IPS-15b (cell line): ENCODE measurements at regions not wholly inside any gene's neighbourhood (a gene's known extent, or its start where the extent isn't known, plus 50 kb on each side); places are given as distances from the start of the nearest gene placed in this dataset.

ENCODE experiments used
- H3K27me3 ChIP-seq: one replicate; pipeline ENCODE4 v1.6.1; 2013; ENCODE audit warnings: low read length; ENCODE audit not compliant: control insufficient read depth, insufficient read depth
- H3K36me3 ChIP-seq: one replicate; pipeline ENCODE4 v1.6.1; 2013; ENCODE audit warnings: low read length; ENCODE audit not compliant: control insufficient read depth, insufficient read depth
- H3K4me1 ChIP-seq: one replicate; pipeline ENCODE4 v1.6.1; 2013; ENCODE audit warnings: mild to moderate bottlenecking, low read length; ENCODE audit not compliant: control insufficient read depth, insufficient read depth
- H3K4me3 ChIP-seq: one replicate; pipeline ENCODE4 v1.5.1; 2013; ENCODE audit warnings: low read depth, low read length
- H3K9ac ChIP-seq: one replicate; pipeline ENCODE4 v1.6.1; 2013; ENCODE audit warnings: low read depth, mild to moderate bottlenecking, low read length
- H3K9me3 ChIP-seq: one replicate; pipeline ENCODE4 v1.6.1; 2013; ENCODE audit warnings: mild to moderate bottlenecking, low read length; ENCODE audit not compliant: control insufficient read depth, insufficient read depth

DNA sequence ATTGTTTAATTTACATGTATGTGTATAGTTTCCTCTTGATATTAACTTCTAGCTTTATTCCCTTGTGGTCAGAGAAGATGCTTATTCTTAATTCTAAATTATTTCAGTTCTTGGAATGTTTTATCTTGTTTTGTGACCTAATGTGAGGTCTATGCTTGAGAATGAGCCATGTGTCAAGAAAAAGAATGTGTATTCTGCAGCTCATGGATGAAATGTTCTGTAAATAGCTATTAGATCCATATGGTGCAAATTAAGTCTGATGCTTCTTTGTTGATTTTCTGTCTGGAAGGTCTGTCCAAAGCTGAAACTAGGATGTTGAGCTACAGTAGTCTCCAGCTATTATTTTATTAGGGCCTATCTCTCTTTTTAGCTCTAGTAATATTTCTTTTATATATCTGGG, 187.3 kb upstream of the RASGEF1B start:
- no peaks in the 10 kb centered on the region for H3K4me1 ChIP-seq
- H3K9ac ChIP-seq, result no peak overlapping the region
- H3K27me3 ChIP-seq, result no peaks in the 10 kb centered on the region
- H3K36me3 ChIP-seq, result no peaks in the 10 kb centered on the region
- no peaks in the 10 kb centered on the region for H3K9me3 ChIP-seq
- H3K4me3 ChIP-seq, result no peak overlapping the region

DNA sequence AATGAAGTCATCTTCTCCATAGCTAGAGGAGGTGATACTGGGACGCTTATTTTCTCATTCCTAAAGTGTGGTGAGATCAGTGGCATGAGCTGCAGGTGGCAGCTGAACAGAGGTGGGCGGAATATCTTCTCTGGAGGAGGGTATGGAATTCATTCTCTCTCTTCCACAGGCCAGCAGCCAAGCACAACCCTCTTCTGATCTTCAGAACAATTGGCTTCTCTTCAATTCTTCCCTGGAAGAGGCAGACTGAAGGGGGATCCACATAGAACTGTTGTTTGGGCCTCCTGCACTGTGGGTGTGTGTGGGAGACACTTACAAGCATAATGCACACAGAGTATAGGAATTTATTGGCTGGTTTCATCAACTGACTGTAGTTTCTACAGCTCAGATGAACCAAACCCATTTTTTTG, 180.4 kb upstream of the RASGEF1B start:
- H3K4me3 ChIP-seq, result no peak overlapping the region
- H3K9ac ChIP-seq, result no peak overlapping the region
- peaks cover 43% of the 10 kb centered on the region for H3K27me3 ChIP-seq
- H3K36me3 ChIP-seq, result no peaks in the 10 kb centered on the region
- no peaks in the 10 kb centered on the region for H3K9me3 ChIP-seq
- H3K4me1 ChIP-seq, result peaks cover 22% of the 10 kb centered on the region

DNA sequence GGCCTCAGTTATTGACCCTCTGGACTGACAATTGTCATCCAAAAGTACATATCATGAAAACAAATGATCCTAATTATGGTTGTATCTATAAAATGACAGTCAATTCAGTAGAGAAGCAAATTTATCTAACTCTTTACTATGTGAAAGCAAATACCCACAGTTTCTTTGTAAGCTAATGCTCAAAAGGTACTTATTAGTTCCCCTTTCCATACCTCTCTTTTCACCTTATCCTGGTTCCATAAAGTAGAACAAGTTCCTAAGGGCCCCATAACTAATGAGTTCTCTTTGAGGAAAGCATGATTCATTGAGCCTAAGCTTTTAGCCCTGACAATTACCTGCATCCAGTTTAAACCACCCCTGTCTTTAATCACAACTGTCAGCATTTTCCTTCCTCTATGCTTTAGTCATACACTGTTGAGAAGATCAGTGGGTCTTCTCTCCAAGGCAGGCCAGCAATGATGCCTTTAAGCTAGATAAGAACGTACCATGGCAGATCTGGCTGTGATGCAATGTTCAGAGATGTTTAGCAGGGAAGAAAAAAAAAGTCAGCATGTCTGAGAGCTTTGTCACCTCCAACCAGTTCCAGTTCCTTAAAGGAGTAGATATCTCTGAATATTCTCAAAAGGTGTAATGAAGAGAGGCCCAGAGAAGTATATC, 179.7 kb upstream of the RASGEF1B start:
- Histone ChIP-seq H3K27me3 (peaks cover 50% of the 10 kb centered on the region), H3K36me3 (no peaks in the 10 kb centered on the region), H3K4me1 (peaks cover 27% of the 10 kb centered on the region), H3K9ac (no peak overlapping the region), H3K4me3 (no peak overlapping the region), H3K9me3 (no peaks in the 10 kb centered on the region)

DNA sequence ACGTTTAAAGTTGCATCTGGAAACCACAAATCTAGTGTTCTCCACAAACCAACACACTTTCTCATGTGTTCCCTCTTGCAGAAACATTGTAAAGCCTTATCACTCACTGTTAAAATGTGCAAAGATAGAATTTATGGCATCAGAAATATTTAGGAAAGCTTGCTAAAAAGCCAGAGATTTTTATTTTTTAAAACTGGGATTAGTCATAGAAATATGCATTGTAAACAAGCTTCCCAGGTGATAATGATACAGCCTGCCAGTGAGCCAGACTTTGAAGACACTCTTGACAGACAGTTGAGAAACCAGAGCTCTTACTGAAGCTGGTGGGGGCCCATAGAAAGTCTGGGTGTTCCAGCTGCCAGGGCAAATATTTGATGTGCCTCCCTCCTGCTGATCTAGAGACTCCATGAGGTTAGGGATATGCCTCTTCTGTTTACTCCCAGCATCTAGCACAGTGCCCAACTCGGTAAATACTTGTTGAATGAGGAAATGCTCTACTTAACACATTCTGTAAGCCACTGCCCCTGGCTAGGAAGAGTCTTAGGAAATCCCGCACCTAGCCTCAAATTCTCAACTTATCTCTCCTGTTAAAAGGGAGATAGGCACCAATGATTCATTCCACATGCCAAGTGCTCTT, 179.0 kb upstream of the RASGEF1B start:
- Histone ChIP-seq H3K9me3 (no peaks in the 10 kb centered on the region), H3K4me3 (no peak overlapping the region), H3K36me3 (no peaks in the 10 kb centered on the region), H3K4me1 (peaks cover 27% of the 10 kb centered on the region), H3K9ac (no peak overlapping the region), H3K27me3 (peaks cover 56% of the 10 kb centered on the region)

DNA sequence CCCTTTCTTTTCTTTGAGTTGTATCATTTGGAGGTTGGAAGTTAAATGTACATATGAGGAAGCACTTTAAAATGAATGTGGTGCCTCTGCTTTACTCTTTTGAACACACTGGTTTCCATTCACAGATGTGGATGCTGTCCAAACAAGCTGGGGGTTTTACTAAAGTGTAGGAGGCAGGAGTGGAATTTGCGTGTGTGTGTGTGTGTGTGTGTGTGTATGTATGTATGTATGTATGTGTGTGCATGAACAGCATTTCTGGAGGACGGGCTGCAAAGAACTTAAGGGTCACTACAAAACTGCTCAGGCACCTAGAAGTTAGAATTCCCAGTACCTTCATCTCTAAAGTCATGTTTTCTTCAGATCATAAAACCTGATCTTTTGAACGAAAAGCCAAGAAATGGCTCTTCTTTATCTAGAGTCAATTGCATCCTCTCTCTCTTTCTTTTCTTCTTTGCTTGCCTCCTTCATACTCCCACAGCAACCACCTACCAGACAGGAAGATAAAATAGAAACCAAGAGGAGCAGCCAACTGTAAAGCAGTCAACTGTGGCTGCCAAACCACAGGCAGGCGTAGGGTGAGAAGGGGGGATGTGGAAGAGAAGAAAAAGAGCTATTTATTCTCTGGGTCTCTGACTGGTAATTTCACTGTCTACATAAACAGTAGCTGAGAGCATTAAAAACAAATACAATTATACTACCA, 177.0 kb upstream of the RASGEF1B start:
- H3K27me3 ChIP-seq, result peaks cover 60% of the 10 kb centered on the region
- H3K4me1 ChIP-seq, result peaks cover 27% of the 10 kb centered on the region
- H3K9ac ChIP-seq, result no peak overlapping the region
- no peaks in the 10 kb centered on the region for H3K36me3 ChIP-seq
- no peaks in the 10 kb centered on the region for H3K9me3 ChIP-seq
- H3K4me3 ChIP-seq, result no peak overlapping the region

DNA sequence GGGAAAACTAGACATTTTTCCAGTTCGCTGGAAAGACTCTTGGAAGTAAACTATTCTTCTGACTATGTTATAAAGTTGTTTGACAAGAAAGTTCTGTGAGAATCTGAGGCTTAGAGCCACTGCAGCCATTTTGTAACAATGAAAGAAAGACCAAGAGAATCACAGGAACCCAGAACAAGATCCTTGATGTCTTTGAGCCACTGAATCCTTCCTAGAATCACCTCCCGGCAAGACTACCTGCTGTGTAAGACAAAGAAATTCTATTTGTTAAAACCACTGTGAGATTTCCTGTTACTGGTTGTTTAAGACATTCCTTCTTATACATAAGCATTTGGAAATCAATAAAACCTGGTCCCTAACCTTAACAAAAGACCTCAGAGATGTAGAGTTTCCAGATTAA, 175.7 kb upstream of the RASGEF1B start:
- Histone ChIP-seq H3K9ac (no peak overlapping the region), H3K4me1 (peaks cover 27% of the 10 kb centered on the region), H3K9me3 (no peaks in the 10 kb centered on the region), H3K27me3 (peaks cover 60% of the 10 kb centered on the region), H3K4me3 (no peak overlapping the region), H3K36me3 (no peaks in the 10 kb centered on the region)

DNA sequence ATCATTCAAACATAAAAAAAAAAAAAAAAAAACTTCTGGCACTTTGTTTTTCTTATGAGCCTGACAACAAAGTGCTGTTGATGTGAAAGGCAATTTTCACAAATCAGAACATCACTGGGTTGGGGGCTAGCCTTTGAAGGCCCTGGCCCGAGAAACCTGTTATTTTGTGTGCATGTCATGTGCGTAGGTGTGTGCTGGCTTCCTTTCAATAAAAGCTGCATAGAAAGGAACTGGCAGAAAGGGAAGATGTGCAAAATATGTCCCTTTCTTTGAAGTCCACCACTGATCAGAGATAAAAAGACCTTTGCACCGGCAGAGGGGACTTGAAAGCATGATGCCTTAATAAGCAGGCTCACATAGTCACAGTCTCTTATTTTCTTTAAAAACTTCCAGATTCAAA, 170.8 kb upstream of the RASGEF1B start:
- Histone ChIP-seq H3K4me1 (peaks cover 8% of the 10 kb centered on the region), H3K36me3 (no peaks in the 10 kb centered on the region), H3K4me3 (no peak overlapping the region), H3K27me3 (peaks cover 23% of the 10 kb centered on the region), H3K9me3 (no peaks in the 10 kb centered on the region), H3K9ac (no peak overlapping the region)

DNA sequence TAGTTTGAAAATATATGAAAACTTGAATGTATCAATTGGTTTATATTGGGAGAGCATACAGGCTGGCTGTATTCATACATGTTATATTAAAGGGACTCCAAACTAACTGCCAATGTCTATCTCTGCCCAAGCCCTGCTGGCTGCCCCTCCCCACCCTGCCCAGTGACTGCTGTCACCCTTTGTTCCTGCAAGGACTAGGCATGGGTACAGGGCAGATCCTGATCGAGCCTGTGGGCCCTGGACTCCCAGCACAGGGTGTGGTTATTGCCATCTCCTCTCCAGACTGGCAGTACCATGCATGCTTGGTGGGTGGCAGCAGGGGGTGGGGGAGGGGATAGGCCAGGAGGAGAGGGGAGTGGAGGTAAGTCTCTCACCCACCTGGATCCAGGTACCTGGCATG, 167.5 kb upstream of the RASGEF1B start:
- Histone ChIP-seq H3K4me1 (no peaks in the 10 kb centered on the region), H3K9ac (no peak overlapping the region), H3K27me3 (peaks cover 3% of the 10 kb centered on the region), H3K4me3 (no peak overlapping the region), H3K36me3 (no peaks in the 10 kb centered on the region), H3K9me3 (no peaks in the 10 kb centered on the region)

DNA sequence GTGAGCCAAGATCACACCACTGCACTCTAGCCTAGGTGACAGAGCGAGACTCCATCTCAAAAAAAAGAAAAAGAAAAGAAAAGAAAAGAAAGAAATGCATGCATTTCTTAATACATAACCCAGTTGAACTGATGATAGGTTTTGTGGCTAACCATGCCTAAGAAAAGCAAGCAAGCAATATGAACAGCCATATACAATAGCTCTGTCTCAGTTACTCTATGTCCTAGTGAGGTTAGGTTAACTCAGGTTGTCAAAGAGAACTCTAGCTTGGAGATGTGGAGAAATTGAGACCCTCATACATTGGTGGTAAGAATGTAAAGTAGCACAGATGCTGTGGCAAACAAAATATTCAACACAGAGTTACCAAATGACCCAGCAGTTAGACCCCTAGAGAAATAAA, 167.0 kb upstream of the RASGEF1B start:
- H3K9ac ChIP-seq, result no peak overlapping the region
- no peaks in the 10 kb centered on the region for H3K4me1 ChIP-seq
- no peak overlapping the region for H3K4me3 ChIP-seq
- peaks cover 3% of the 10 kb centered on the region for H3K27me3 ChIP-seq
- H3K36me3 ChIP-seq, result no peaks in the 10 kb centered on the region
- H3K9me3 ChIP-seq, result no peaks in the 10 kb centered on the region

DNA sequence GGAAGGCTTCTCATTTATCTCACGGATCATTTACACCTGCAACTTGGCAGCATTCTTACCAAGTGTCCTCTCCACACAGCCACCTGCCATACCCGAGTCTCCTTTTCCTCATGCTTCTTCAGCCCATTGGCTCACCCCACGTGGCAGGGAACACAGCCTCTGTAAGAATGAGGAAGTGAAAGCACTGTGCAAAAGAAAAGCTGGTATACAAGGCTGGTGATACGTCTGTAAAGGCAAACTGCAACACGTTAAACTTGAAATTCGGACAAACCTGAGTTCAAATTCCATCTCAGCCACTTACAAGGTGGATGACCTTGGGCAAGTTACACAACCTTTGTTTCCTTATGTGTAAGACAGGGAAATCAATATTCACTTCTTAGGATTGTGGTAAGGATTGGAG, 164.0 kb upstream of the RASGEF1B start:
- Histone ChIP-seq H3K4me3 (no peak overlapping the region), H3K4me1 (peaks cover 4% of the 10 kb centered on the region), H3K9ac (no peak overlapping the region)

DNA sequence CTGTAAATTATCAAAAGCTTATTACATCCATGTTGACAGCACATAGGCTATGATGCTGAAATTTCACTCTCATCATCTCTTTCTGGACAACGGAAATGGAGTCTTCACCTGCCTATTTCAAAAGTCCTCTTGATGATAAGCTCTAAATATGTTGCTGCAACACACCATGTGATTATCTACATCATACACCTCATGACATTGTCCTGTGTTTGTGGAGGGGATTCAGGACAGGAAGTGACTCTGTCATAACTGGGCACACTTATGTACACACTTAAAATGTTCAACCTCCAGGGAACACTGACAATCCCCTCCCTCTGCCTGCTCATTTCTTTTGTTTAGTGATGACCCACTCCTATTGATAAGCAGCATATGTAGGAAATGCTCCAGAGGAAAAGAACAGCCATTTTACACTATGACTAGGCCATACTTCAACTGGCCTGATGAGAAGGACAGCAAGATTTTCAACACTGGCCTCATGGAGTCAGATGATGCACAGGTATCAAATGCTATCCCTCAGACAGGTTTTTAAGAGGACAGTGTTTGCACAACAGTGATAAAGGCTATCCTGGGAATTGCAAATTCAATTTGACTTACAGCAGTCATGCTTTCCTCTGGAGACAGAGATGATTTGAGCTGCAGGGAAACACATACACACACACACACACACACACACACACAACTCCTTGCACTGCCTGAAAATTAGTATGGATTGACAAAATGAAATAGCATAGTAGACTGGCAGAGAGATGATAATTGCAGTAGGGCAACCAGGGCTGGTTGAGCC, 163.3 kb upstream of the RASGEF1B start:
- Histone ChIP-seq H3K4me3 (no peak overlapping the region), H3K9me3 (no peaks in the 10 kb centered on the region), H3K27me3 (no peaks in the 10 kb centered on the region), H3K4me1 (peaks cover 4% of the 10 kb centered on the region), H3K36me3 (no peaks in the 10 kb centered on the region), H3K9ac (no peak overlapping the region)

More for the DNA sequence above, 164.0 kb upstream of the RASGEF1B start:
- Histone ChIP-seq H3K36me3 (no peaks in the 10 kb centered on the region), H3K27me3 (no peaks in the 10 kb centered on the region), H3K9me3 (no peaks in the 10 kb centered on the region)
